ENCODE measurements at regions not wholly inside any gene's neighbourhood (a gene's known extent, or its start where the extent isn't known, plus 50 kb on each side); places are given as distances from the start of the nearest gene placed in this dataset.

- in situ Hi-C loops (cut with MboI; ENCODE audit: low sequenced_read_pairs, unreplicated experiment), result no loop called here
- DNase-seq (ENCODE audit: low spot score), result no peak
- no peak for TF ChIP-seq CTCF (IDR thresholded peaks at IDR 0.05; ENCODE audit: borderline replicate concordance, control extremely low read depth, extremely low read depth, insufficient read depth, missing control alignments)
Observed at GRCh38 chr1:112061901-112062320, 72.4 kb upstream of the KCND3 start.

GRCh38 chr1:112063781-112064728 lies 74.6 kb upstream of the KCND3 start:
- no peak for TF ChIP-seq CTCF (IDR thresholded peaks at IDR 0.05; ENCODE audit: borderline replicate concordance, control extremely low read depth, extremely low read depth, insufficient read depth, missing control alignments)
- no peak for DNase-seq (ENCODE audit: low spot score)
- in situ Hi-C loops (cut with MboI; ENCODE audit: low sequenced_read_pairs, unreplicated experiment), result no loop called here

- no peak for DNase-seq (ENCODE audit: low spot score)
- in situ Hi-C loops (cut with MboI; ENCODE audit: low sequenced_read_pairs, unreplicated experiment), result no loop called here
- no peak for TF ChIP-seq CTCF (IDR thresholded peaks at IDR 0.05; ENCODE audit: borderline replicate concordance, control extremely low read depth, extremely low read depth, insufficient read depth, missing control alignments)
Observed at GRCh38 chr1:112067989-112068388, 78.5 kb upstream of the KCND3 start.

- no peak for TF ChIP-seq CTCF (IDR thresholded peaks at IDR 0.05; ENCODE audit: borderline replicate concordance, control extremely low read depth, extremely low read depth, insufficient read depth, missing control alignments)
- in situ Hi-C loops (cut with MboI; ENCODE audit: low sequenced_read_pairs, unreplicated experiment), result no loop called here
- DNase-seq (ENCODE audit: low spot score), result no peak
Observed at GRCh38 chr1:112070677-112071076, 81.2 kb upstream of the KCND3 start.

- in situ Hi-C loops (cut with MboI; ENCODE audit: low sequenced_read_pairs, unreplicated experiment), result no loop called here
- TF ChIP-seq CTCF (IDR thresholded peaks at IDR 0.05; ENCODE audit: borderline replicate concordance, control extremely low read depth, extremely low read depth, insufficient read depth, missing control alignments), result no peak
- DNase-seq (ENCODE audit: low spot score), result no peak
Observed at GRCh38 chr1:112074711-112075110, 85.2 kb upstream of the KCND3 start.

- in situ Hi-C loops (cut with MboI; ENCODE audit: low sequenced_read_pairs, unreplicated experiment), result no loop called here
- no peak for TF ChIP-seq CTCF (IDR thresholded peaks at IDR 0.05; ENCODE audit: borderline replicate concordance, control extremely low read depth, extremely low read depth, insufficient read depth, missing control alignments)
- no peak for DNase-seq (ENCODE audit: low spot score)
Observed at GRCh38 chr1:112075566-112075965, 86.1 kb upstream of the KCND3 start.

Measured in GM13976 (cell line).